ENCODE measurements at regions not wholly inside any gene's neighbourhood (a gene's known extent, or its start where the extent isn't known, plus 50 kb on each side); places are given as distances from the start of the nearest gene placed in this dataset.

DNA sequence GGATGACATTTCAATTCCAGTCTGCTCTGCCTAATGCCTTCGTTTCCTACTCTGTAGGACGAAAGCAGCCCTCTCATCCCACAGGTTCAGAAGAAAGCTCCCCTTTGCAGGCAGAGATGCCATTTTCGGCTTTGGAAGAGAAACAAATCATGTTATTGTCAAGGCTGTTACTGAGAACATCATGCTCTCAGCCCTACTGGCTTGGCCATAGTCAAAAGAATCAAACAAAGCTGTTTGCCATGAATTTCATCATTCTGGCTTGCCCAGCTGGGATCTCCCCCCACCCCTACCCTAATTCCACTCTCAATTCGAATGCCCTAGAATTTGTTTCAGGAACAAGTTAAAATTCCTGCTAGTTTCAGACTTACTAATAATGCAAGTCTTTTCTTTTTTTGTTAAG lies 162.3 kb upstream of the SERP2 start (continued):
- TF ChIP-seq BACH1 (IDR thresholded peaks at IDR 0.05; ENCODE audit: low read length) (no peak), MAFK (IDR thresholded peaks at IDR 0.05; ENCODE audit: low read depth, low read length) (no peak), BCL11A (IDR thresholded peaks at IDR 0.05; ENCODE audit: low read depth in 2 of 2, low read length in 2 of 2) (no peak), SRF (IDR thresholded peaks at IDR 0.05; ENCODE audit: low read depth, low read length) (no peak), E2F6 (IDR thresholded peaks at IDR 0.05) (no peak)
